ENCODE measurements at regions not wholly inside any gene's neighbourhood (a gene's known extent, or its start where the extent isn't known, plus 50 kb on each side); places are given as distances from the start of the nearest gene placed in this dataset.
"Not testable (repeated sequence)": the region's sequence is repeated elsewhere in the genome, so short reads cannot be mapped to it uniquely, and the experiment has no call there.

DNA sequence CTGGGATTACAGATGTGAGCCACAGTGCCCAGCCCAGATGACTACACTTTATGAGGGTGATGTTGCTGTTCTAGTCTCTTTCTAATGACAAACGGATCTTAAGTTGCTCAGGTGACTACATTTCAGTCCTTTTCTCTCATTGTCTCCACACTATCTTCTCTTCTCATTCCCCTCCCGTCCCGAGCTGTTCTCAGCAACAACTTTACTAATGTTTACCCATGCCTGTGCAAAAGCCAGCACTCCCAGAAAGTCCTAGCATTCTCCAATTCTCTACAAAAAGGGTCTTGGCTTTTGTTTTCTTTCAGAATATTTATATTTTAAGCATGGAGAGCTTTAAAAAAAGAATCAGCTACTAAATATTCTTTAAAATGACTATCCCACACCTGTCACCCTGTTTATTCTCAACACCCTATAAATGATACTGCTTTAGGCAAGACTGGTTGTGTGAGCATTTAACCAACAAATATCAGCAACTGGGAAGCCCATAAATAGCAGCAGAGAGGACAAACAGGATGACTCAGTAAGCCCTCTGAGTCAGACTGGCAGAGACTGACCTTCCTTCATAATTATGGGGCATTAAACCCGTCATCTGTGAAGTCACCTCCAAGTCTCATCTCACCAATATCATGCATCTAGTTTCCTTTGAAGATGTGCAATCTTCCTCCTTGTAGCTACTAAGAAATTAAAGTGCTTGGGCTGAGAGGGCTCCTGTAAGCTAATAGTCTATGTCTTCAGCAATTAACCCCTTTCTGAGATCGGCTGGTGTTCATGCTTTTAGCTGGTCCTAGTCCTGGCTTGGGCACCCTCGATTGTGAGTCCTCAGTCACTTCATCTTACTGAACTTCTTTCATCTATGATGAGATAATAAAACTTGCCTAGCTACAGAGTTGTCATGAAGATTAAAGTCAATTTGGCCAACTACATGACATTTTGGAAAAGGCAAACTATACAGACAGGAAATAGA lies 72.6 kb upstream of the KIF2A start:
- not testable (repeated sequence) for DNase-seq

DNA sequence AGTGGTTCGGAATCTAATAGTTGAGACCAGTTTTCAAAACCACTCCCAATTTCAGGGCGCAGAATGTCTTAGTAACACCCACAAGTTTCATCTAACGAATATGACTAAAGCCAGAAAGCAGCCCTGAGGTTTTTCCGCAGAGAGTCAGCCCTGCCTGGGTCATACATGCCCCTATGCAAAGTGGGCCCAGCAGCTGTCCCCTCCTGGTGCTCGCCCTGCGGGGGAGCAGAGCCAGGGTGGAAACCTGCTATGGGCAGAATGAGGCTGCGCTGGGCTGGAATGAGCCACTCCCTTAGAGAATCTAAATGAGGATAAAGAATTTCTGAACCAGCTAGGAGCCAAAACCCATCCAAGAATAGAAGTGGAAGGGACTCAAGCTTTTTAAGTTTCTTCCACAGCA lies 69.4 kb upstream of the KIF2A start:
- DNase-seq = not testable (repeated sequence)

DNA sequence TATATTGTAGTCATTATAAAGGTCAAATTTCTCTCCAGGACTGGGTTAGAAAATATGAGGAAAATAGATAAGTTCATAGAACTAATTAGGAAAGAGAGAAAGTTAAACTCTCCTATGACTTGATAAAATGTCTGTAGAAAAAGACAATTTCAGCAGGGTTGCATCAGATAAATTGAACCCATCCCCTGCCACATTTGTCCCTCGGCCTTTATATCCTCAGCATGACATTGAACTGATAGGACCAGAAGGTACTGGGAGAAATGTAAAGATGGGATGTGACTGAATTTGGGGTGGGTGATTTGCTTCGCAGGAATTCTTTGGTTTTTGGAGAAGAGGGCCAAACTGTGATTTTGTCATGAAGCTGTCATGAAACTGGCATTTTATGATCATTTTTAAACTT lies 68.1 kb upstream of the KIF2A start:
- not testable (repeated sequence) for DNase-seq

- DNase-seq = not testable (repeated sequence)
Measured at GRCh38 chr5:62238584-62238983, 67.4 kb upstream of the KIF2A start.

DNA sequence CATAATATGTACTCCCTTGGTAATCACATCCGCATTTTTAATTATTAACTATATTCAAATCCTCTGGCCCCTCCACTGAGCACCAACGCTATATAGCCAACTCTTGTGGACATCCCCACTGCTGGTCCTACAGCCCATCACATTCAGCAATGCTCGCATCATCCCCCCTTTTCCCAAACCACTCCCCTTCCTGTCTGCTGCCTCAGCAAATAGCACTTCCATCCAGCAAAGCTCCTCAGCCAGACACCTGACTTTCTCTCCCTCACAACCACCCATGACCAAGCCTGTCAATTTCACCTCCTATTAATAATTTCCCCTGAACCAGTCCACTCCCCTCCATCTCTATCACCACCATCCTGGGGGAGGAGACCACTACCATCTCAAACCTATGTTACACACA lies 65.5 kb upstream of the KIF2A start:
- not testable (repeated sequence) for DNase-seq

DNA sequence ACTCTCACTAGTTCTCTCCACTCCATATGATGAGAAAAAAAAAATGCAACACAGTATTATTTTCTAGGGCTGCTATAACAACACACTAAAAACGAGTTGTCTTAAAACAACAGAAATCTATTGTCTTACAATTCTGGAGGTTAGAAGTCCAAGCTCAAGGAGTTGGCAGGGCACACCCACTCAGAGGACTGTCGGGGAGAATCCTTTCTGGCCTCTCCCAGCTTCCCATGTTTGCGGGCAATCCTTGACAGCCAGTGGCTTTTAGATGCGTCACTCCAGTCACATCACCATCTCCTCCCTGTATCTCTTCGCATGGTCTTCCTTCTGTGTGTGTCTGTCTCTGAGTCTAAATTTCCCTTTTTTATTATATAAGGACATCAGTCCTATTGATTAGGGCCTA lies 64.0 kb upstream of the KIF2A start:
- DNase-seq = not testable (repeated sequence)

GRCh38 chr5:62243046-62243445 lies 63.0 kb upstream of the KIF2A start:
- not testable (repeated sequence) for DNase-seq

GRCh38 chr5:62248192-62248591 lies 57.8 kb upstream of the KIF2A start:
- DNase-seq = not testable (repeated sequence)

GRCh38 chr5:62250085-62250484 lies 55.9 kb upstream of the KIF2A start:
- not testable (repeated sequence) for DNase-seq

DNA sequence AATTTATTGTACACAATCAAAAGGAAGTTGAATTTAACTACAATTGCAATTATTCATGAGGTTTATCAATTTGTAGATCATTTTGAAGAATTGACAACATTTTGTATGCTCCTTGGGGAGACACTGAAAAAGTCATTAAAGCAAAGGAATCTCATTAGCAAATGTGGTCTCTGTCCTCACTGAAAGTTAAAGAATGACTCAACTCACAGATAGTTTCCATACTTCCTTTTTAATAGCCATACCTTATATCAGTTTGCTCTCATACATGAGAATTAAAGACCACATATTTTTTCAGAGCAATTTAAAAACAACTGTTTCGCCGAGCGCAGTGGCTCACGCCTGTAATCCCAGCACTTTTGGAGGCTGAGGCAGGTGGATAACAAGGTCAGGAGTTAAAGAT lies 55.1 kb upstream of the KIF2A start:
- not testable (repeated sequence) for DNase-seq

- DNase-seq = not testable (repeated sequence)
Measured at GRCh38 chr5:62252519-62252918, 53.5 kb upstream of the KIF2A start.

DNA sequence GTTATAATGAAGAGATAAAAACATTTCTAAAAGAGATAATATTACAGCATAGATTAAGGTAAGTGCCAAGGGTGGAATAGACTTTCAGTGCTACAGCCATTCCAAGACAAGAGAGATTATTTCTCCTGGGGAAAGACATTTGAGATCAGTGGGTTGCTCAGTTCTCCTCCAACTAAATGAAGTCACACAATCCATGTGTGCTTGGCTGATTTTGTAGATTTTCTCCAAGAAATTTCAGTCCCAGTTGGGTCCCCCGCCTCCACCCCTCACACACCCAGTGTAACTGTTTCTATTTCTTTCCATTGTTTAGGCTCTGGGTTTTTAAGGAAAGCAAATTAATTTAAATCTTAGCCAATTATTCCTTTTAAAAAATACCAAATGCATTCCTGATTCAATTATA lies 50.5 kb upstream of the KIF2A start:
- peak; percentile 29 for DNase-seq

DNA sequence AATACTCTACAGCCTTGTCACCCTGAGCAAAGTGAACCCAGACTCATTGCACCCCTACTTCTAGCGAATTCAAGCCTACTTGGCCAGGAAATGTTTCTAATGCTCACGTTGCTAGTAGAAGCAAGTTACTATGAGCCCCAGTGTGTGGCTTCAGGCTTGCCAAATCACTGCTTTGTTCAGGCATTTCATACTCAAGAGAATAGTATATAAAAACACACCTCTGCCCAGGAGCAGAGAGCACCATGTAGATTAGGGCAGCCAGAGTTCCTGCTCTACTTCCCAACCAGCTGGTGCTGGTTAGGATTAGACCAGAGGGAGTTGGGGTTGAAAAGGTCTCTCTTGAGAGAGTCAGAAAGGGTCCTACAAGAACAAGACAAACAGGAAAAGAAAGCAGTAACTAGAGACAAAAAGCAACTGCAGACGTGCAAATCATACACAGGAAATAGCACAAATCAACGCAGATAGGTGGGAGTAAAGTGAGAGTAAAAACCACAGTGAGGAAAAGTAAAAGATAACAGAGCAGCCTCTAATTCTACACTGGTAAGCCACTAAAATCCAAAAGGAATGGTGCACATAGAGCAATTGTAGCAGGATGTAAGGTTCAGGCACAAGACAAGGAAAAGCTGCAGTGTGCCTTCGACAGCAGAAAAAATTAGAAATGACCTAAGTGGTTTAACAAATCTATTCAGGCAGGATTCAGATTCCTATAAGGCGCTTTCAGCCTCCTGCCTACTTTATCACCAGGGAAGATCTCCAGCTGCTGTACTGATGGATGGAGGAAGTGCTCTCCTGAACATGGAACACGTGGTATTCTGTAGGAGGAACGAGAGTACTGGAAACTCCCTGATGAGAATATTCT lies 49.6 kb upstream of the KIF2A start:
- no peak for DNase-seq
